NCI-H510A treated with DMSO at 0.1 percent for 48 hours (cell line): ENCODE measurements at regions not wholly inside any gene's neighbourhood (a gene's known extent, or its start where the extent isn't known, plus 50 kb on each side); places are given as distances from the start of the nearest gene placed in this dataset.

ENCODE experiments used
- DNase-seq: peaks from one replicate; lab custom pipeline; 2025; lab: John Stamatoyannopoulos, UW

GRCh38 chr4:163762741-163763140, 268.3 kb downstream of the TMA16 start:
- DNase-seq, result no peak

- no peak for DNase-seq
These were observed 270.1 kb downstream of the TMA16 start for GRCh38 chr4:163764569-163764968.

- DNase-seq, result no peak
These were observed 273.5 kb downstream of the TMA16 start for GRCh38 chr4:163768014-163768413.

- no peak for DNase-seq
These were observed 277.7 kb downstream of the TMA16 start for GRCh38 chr4:163772238-163772637.

DNA sequence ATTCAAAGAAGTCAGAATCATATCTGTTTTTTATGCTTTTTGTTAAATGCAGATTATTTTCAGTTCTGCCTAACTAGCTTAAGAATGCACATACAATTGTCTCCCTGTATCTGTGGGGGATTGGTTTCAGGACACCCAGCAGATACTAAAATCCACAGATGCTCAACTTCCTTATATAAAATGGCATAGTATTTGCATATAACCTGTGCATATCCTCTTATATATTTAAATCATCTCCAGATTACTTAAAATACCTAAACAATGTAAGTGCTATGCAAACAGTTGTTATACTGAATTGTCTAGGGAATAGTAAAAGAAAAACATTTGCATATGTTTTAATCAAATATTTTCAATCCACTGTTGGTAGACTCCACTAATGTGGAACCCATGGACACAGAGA, 279.4 kb downstream of the TMA16 start:
- DNase-seq, result no peak

GRCh38 chr4:163776957-163777356, 282.5 kb downstream of the TMA16 start:
- no peak for DNase-seq

GRCh38 chr4:163781726-163782125, 287.2 kb downstream of the TMA16 start:
- DNase-seq, result no peak

DNA sequence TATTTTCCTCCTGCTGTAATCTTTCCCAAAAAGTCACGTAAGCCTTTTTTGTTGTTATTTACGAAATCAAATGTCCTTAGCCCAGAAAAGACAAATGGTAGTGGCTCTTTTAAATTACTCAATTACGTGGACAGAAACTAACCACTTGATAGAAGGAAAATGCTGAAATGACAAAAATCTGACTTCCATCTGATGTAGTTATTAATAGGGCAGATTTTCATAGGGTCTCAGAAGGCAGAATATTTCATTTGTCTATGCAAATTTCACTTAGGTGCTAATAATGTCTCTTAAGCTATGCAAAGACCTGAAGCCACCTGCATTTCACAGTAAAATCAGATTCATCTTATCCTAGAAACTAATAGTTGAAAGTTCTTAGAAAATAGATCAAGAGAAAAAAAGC, 295.7 kb downstream of the TMA16 start:
- DNase-seq, result no peak

GRCh38 chr4:163795885-163796284, 301.4 kb downstream of the TMA16 start:
- DNase-seq, result no peak

GRCh38 chr4:163804001-163804400, 309.5 kb downstream of the TMA16 start:
- DNase-seq, result no peak

DNA sequence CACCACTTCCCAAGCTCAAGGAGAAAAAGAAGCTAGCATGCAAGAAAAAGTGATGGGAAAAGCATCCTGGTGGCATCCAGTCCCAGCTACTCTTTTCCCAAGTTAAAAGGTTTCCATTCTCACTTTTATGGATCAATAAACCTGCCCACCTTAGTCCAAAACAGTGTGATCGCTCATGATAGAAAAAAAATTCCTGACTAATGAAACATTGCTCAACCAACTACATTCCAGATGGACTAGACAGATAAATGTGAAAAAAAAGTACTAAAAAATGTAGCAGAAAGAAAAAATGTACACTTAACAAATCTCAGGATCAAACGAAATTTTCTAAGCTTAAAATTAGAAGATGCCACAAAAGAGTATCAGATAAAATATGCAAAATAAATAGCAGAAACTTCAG, 312.2 kb downstream of the TMA16 start:
- no peak for DNase-seq

- DNase-seq, result no peak
These were observed 313.5 kb downstream of the TMA16 start for GRCh38 chr4:163808011-163808410.

- DNase-seq, result no peak
These were observed 316.3 kb downstream of the TMA16 start for GRCh38 chr4:163810755-163811154.

- DNase-seq, result no peak
These were observed 321.3 kb downstream of the TMA16 start for GRCh38 chr4:163815776-163816175.

DNA sequence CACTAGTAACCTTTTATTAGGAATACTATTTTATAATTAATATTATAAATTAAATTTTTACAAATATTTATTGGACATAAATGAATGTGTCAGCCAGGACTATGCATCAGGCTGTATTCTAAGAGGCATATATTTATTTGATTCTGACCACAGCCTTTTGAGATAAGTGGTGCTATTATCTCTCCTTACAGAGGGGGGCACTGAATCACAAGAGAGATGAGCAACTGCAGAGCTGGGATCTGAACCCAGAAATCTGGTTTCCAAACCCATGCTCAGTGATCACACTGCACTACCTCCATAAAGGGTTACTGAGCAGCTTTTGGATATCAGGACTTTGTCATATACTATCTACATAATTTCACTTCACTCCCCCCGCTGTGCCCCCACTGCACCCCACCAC, 322.0 kb downstream of the TMA16 start:
- no peak for DNase-seq

- no peak for DNase-seq
These were observed 324.2 kb downstream of the TMA16 start for GRCh38 chr4:163818673-163819072.

- DNase-seq, result no peak
These were observed 339.2 kb downstream of the TMA16 start for GRCh38 chr4:163833669-163834068.

GRCh38 chr4:163846008-163846407, 351.5 kb downstream of the TMA16 start:
- no peak for DNase-seq

DNA sequence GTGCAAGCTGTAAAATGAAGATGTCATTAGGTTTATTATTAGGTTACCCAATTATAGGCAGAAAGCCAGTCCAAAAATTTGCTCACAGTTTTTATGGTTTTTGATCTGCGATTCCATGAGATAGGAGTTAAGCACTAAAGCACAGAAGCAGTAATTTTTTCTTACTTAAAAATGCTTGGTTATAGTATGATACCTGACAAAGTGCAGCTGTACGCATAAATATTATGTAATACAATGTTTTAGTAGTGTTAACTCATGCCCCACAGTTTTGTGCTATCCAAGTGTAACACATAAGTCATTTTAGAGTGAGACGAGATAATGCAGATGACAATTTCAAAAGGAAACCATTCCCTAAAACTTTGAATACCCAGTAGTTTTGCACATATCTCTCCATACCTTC, 357.8 kb downstream of the TMA16 start:
- no peak for DNase-seq

- DNase-seq, result no peak
These were observed 363.4 kb downstream of the TMA16 start for GRCh38 chr4:163857903-163858302.

- DNase-seq, result no peak
These were observed 364.0 kb downstream of the TMA16 start for GRCh38 chr4:163858515-163858914.

DNA sequence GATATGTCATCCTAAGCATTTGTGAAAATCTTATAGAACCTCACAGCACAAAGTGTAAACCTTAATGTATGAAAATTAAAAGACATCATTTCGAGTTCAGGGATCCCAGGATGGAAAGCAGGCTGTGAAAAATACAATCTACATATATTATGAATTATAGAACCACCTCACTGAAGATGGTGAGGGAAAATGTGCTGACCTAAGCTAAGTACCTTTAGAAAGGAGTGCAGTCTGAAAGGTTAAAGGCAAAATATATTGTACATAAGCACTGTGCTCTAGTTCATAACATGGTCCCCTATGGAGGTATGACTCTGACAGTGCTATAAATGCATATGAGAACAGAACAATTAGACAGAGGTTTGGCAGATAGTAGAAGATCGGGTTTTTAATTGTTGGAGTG, 368.6 kb downstream of the TMA16 start:
- DNase-seq, result no peak

- DNase-seq, result no peak
These were observed 370.5 kb downstream of the TMA16 start for GRCh38 chr4:163865010-163865409.

DNA sequence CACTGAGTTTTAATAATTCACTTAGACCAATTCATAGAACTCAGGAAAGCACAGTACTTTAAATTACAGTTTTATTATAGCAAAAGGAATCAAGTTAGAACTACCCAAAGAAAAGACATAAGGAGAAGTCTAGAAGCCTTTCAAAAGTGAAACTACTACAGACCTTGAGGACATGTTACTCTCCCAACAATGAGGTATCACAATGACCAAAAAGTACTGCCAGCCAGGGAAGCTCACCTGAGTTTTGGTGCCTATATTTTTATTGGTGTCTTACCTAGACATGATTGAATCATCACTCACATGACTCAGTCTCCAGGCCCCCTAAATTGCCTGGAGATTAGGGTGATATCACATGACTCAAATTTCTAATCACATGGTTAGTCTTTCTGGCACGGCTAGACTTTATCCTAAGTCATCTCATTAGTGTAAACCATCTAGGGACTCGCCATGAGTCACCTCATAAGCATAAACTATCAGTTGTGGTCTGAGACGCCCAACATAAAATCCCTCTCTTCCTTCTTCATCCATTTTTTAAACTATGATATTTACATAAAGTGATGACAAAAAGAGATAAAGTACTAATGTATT, 372.3 kb downstream of the TMA16 start:
- no peak for DNase-seq

DNA sequence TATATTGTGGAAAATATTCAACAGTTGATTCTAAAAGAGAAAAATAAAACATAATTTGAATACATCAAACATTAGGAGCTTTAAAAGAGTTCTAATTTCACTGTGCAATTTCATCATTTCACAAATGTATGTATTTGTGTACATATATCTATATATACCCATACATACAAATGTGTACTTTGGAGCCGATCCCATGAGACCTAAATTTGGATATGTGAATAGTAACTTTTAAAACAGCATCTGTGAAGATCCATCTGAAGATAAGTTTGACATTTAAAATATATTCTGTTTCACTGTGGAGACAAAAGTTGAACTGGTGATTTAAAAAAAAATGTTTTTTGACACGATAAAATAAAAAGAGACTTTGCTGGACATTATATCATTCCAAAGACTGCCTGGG, 374.0 kb downstream of the TMA16 start:
- DNase-seq, result no peak
